Common myeloid progenitor, CD34-positive (primary cell): ENCODE measurements at regions not wholly inside any gene's neighbourhood (a gene's known extent, or its start where the extent isn't known, plus 50 kb on each side); places are given as distances from the start of the nearest gene placed in this dataset.

ENCODE experiments used
- CTCF ChIA-PET: fragments of 350-600 bp; sonication (Branson Sonifier 250); formaldehyde crosslinking; loops from one replicate; lab custom pipeline; 2021; ENCODE audit warnings: antibody characterized with exemption; lab: Charles Lee
- POLR2A ChIA-PET: fragments of 350-600 bp; sonication (Branson Sonifier 250); formaldehyde crosslinking; loops from one replicate; lab custom pipeline; 2021; ENCODE audit warnings: antibody characterized with exemption; lab: Charles Lee
- DNase-seq, 3 donors: peaks; one replicate each; pipeline versions ENCODE4 v3.0.0 to v3.0.0-alpha.2; 2013
- H3K27ac ChIP-seq, 2 experiments: 1 replicate in 1 of 2; 2 replicates in 1 of 2; pipeline ENCODE4 v1.7.0; 2013; ENCODE audit warnings: inconsistent platforms in 2 of 2, low read length in 2 of 2, mild to moderate bottlenecking in 2 of 2, low read depth in 1 of 2, moderate library complexity in 1 of 2; ENCODE audit not compliant: severe bottlenecking in 2 of 2, insufficient read depth in 1 of 2, poor library complexity in 1 of 2
- H3K27me3 ChIP-seq, 5 experiments: replicated peaks in 2 of 5; 1 replicate in 3 of 5; 2 replicates in 2 of 5; pipeline versions ENCODE4 v1.6.1 to v1.7.0; 2013; ENCODE audit warnings: low read length in 4 of 5, mild to moderate bottlenecking in 2 of 5, moderate library complexity in 2 of 5, inconsistent platforms in 1 of 5; ENCODE audit not compliant: insufficient read depth in 5 of 5, control insufficient read depth in 4 of 5
- H3K36me3 ChIP-seq, 4 experiments: 1 replicate in 2 of 4; 2 replicates in 2 of 4; pipeline versions ENCODE4 v1.6.1 to v1.7.0; 2013; ENCODE audit warnings: low read length in 3 of 4, control low read depth in 1 of 4, mild to moderate bottlenecking in 1 of 4; ENCODE audit not compliant: control insufficient read depth in 4 of 4, insufficient read depth in 4 of 4
- H3K4me1 ChIP-seq, 4 experiments: 1 replicate in 3 of 4; 2 replicates in 1 of 4; pipeline versions ENCODE4 v1.6.1 to v1.7.1; 2013; ENCODE audit warnings: low read length in 3 of 4, mild to moderate bottlenecking in 3 of 4, control low read depth in 1 of 4, inconsistent platforms in 1 of 4, moderate library complexity in 1 of 4; ENCODE audit not compliant: control insufficient read depth in 4 of 4, insufficient read depth in 4 of 4; ENCODE audit errors: control extremely low read depth in 1 of 4
- H3K4me3 ChIP-seq, 7 experiments: 1 replicate in 4 of 7; 2 replicates in 3 of 7; pipeline versions ENCODE4 v1.5.1 to v1.7.0; 2013; ENCODE audit warnings: mild to moderate bottlenecking in 7 of 7, low read length in 6 of 7, moderate library complexity in 6 of 7, inconsistent platforms in 2 of 7, low read depth in 2 of 7, control low read depth in 1 of 7; ENCODE audit not compliant: insufficient read depth in 4 of 7, control insufficient read depth in 1 of 7; ENCODE audit errors: extremely low read depth in 1 of 7
- H3K9me3 ChIP-seq, 5 experiments: 1 replicate in 4 of 5; 2 replicates in 1 of 5; pipeline versions ENCODE4 v1.6.1 to v1.7.1; 2013; ENCODE audit warnings: low read length in 4 of 5, mild to moderate bottlenecking in 2 of 5, inconsistent platforms in 1 of 5, low read depth in 1 of 5, moderate library complexity in 1 of 5; ENCODE audit not compliant: control insufficient read depth in 4 of 5, insufficient read depth in 2 of 5; ENCODE audit errors: control extremely low read depth in 1 of 5
- WGBS: methylation state at CpG from one replicate; pipeline ENCODE4 v1.1.5; 2013; ENCODE audit not compliant: insufficient coverage; 5-methylcytosine and 5-hydroxymethylcytosine counted together

DNA sequence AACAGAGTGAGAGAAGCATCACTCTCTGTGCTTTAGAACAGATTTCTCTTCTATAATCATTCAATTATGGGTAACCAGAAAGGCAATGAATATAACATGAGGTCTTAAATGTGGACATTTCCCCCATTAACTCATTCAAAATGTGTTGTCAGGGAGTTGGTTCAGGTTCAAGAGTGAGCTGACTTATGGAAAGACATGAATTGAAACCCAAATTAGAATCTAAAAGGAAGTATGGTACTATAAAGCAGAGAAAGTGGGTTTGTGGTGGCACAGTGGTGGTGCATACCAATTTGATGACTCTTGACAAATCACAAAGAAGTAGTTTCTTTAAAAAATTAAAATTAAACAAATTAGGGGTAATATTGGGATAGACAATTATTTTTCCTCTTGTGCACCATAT lies 114.6 kb upstream of the MEOX2 start:
- Histone ChIP-seq H3K9me3 (no peaks in the 10 kb centered on the region), H3K4me1 (no peaks in the 10 kb centered on the region), H3K27me3 (no peaks in the 10 kb centered on the region), H3K36me3 (no peaks in the 10 kb centered on the region), H3K27ac (no peak overlapping the region), H3K4me3 (no peak overlapping the region)
- POLR2A ChIA-PET: no interaction called here
- CTCF ChIA-PET: no interaction called here
- no peak for DNase-seq

- no CpG with 5 or more reads among the region's 1 CpG for WGBS
These were observed 111.6 kb upstream of the MEOX2 start for GRCh38 chr7:15798081-15798480.

GRCh38 chr7:15795393-15795792 lies 108.9 kb upstream of the MEOX2 start:
- no peak overlapping the region for H3K27ac ChIP-seq
- no CpG with 5 or more reads among the region's 2 CpGs for WGBS
- CTCF ChIA-PET: no interaction called here
- H3K4me1 ChIP-seq: no peaks in the 10 kb centered on the region
- POLR2A ChIA-PET: no interaction called here
- H3K9me3 ChIP-seq: no peaks in the 10 kb centered on the region
- no peaks in the 10 kb centered on the region for H3K27me3 ChIP-seq
- H3K4me3 ChIP-seq: no peak overlapping the region
- DNase-seq: no peak
- H3K36me3 ChIP-seq: no peaks in the 10 kb centered on the region

More at GRCh38 chr7:15798081-15798480, 111.6 kb upstream of the MEOX2 start:
- no peak overlapping the region for H3K4me3 ChIP-seq
- CTCF ChIA-PET: no interaction called here
- no peak overlapping the region for H3K27ac ChIP-seq
- DNase-seq: no peak
- POLR2A ChIA-PET: no interaction called here
- no peaks in the 10 kb centered on the region for H3K9me3 ChIP-seq
- H3K4me1 ChIP-seq: no peaks in the 10 kb centered on the region
- H3K27me3 ChIP-seq: no peaks in the 10 kb centered on the region
- no peaks in the 10 kb centered on the region for H3K36me3 ChIP-seq

DNA sequence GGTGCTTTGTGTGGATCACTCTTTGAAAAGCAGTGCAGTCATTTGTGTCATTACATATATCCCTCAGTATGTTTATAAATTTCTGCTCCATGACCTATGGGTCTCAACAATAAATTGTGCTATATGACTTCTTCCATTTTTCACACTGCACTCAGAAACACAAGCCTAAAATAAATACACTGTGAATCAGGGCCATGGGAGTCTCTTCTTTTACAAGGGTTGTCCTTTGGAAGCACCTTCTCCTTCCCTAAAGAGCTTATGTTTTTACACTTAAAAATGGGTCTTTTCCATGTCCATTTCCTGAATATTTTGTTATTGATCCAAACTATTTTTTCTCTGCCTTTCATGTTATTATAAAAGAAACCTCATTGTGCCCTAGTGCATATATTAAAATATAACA lies 108.3 kb upstream of the MEOX2 start:
- no peaks in the 10 kb centered on the region for H3K4me1 ChIP-seq
- ChIA-PET POLR2A (no interaction called here), CTCF (no interaction called here)
- H3K36me3 ChIP-seq: no peaks in the 10 kb centered on the region
- H3K9me3 ChIP-seq: no peaks in the 10 kb centered on the region
- no peaks in the 10 kb centered on the region for H3K27me3 ChIP-seq
- no peak overlapping the region for H3K4me3 ChIP-seq
- DNase-seq: no peak
- H3K27ac ChIP-seq: no peak overlapping the region

DNA sequence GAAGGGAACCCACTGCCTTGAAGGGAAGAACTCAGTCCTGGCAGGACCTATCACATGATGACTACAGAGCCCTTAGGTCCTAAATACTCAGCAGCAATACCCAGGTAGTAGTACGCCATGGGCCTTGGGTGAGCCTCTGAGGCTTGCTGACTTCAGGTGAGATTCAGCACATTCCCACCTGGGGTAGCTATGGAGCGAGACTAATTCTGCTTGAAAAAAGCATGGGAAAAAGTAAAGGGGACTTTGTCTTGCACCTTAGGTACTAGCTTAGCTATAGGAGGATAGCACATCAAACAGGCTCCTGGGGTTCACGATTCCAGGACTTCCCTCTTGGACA lies 98.2 kb upstream of the MEOX2 start:
- H3K4me3 ChIP-seq: no peak overlapping the region
- H3K27me3 ChIP-seq: no peaks in the 10 kb centered on the region
- H3K4me1 ChIP-seq: no peaks in the 10 kb centered on the region
- 98% methylated on average over 3 of the region's 3 CpGs for WGBS
- no peaks in the 10 kb centered on the region for H3K9me3 ChIP-seq
- no peaks in the 10 kb centered on the region for H3K36me3 ChIP-seq
- ChIA-PET POLR2A (no interaction called here), CTCF (no interaction called here)
- H3K27ac ChIP-seq: no peak overlapping the region
- no peak for DNase-seq

DNA sequence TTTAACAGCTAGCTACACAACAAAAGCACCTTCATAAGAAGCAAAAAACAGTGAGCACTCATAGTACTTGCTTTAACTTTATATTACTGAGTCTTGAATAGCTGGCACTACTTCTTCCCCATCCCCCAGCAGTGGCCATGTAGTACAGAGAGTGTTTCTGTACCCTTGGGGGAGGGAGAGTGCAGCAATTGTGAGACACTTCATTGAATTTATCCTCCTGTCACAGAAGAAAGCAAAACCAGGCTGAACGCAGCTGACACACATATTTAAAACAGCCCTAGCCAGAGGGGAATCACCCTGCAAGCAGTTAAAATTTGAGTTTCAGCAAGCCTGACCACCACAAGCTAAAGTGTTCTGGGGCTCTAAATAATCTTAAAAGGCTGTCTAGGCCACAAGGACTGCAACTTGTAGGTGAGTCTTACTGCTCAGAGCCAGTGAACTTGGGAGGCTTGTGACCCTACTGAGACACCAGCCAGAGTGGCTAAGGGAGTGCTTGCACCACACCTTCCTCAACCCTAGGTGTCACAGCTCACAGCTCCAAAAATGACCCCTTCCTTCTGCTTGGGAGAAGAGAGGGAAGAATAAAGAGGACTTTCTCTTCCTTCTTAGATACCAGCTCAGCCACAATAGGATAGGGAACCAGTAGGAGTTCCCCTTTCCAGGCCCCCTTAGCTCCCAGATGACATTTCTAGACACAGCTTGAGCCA lies 97.7 kb upstream of the MEOX2 start:
- 86% methylated on average over 1 of the region's 1 CpG for WGBS
- ChIA-PET POLR2A (no interaction called here), CTCF (no interaction called here)
- no peak overlapping the region for H3K4me3 ChIP-seq
- no peaks in the 10 kb centered on the region for H3K9me3 ChIP-seq
- DNase-seq: no peak
- no peaks in the 10 kb centered on the region for H3K36me3 ChIP-seq
- no peaks in the 10 kb centered on the region for H3K4me1 ChIP-seq
- no peaks in the 10 kb centered on the region for H3K27me3 ChIP-seq
- no peak overlapping the region for H3K27ac ChIP-seq

GRCh38 chr7:15782656-15783055 lies 96.2 kb upstream of the MEOX2 start:
- Histone ChIP-seq H3K36me3 (no peaks in the 10 kb centered on the region), H3K4me3 (no peak overlapping the region), H3K27ac (no peak overlapping the region), H3K27me3 (no peaks in the 10 kb centered on the region), H3K4me1 (no peaks in the 10 kb centered on the region), H3K9me3 (no peaks in the 10 kb centered on the region)
- no CpG with 5 or more reads among the region's 2 CpGs for WGBS
- no peak for DNase-seq
- POLR2A ChIA-PET: no interaction called here
- CTCF ChIA-PET: no interaction called here
